Parathyroid adenoma (tissue), 2 donors: ENCODE measurements at regions not wholly inside any gene's neighbourhood (a gene's known extent, or its start where the extent isn't known, plus 50 kb on each side); places are given as distances from the start of the nearest gene placed in this dataset.

Experiments used
- H2AFZ ChIP-seq: fragments of 300-600 bp; sonication (generic); one replicate; pipeline ENCODE4 v1.7.0; 2017; ENCODE audit warnings: antibody characterized with exemption, mild to moderate bottlenecking
- H3K27ac ChIP-seq: fragments of 300-600 bp; sonication (generic); one replicate; pipeline ENCODE4 v1.7.0; 2017
- H3K27me3 ChIP-seq: fragments of 300-600 bp; sonication (generic); one replicate; pipeline ENCODE4 v1.7.0; 2017; ENCODE audit warnings: low read length; ENCODE audit not compliant: control insufficient read depth, insufficient read depth
- H3K36me3 ChIP-seq: fragments of 300-600 bp; sonication (generic); one replicate; pipeline ENCODE4 v1.7.0; 2017; ENCODE audit warnings: low read length; ENCODE audit not compliant: control insufficient read depth, insufficient read depth
- H3K4me1 ChIP-seq: fragments of 300-600 bp; sonication (generic); one replicate; pipeline ENCODE4 v1.7.0; 2017; ENCODE audit warnings: control low read depth
- H3K4me2 ChIP-seq: fragments of 300-600 bp; sonication (generic); one replicate; pipeline ENCODE4 v1.7.0; 2017; ENCODE audit warnings: low read length
- H3K4me3 ChIP-seq: fragments of 300-600 bp; sonication (generic); one replicate; pipeline ENCODE4 v1.7.0; 2017; ENCODE audit warnings: low read depth, low read length
- H3K79me2 ChIP-seq: fragments of 300-600 bp; sonication (generic); one replicate; pipeline ENCODE4 v1.7.0; 2017; ENCODE audit warnings: control low read depth
- H3K9ac ChIP-seq: fragments of 300-600 bp; sonication (generic); one replicate; pipeline ENCODE4 v1.7.0; 2017; ENCODE audit warnings: mild to moderate bottlenecking
- H3K9me3 ChIP-seq: fragments of 300-600 bp; sonication (generic); one replicate; pipeline ENCODE4 v1.7.0; 2017; ENCODE audit warnings: low read length; ENCODE audit not compliant: control insufficient read depth
- TF ChIP-seq, protein P1 (sequence below): fragments of 300-600 bp; sonication (generic); IDR thresholded peaks from one replicate; pipeline ENCODE4 v1.7.0; 2017; ENCODE audit warnings: antibody characterized with exemption, mild to moderate bottlenecking
- donor health status: primary hyperparathyroidism.

DNA sequence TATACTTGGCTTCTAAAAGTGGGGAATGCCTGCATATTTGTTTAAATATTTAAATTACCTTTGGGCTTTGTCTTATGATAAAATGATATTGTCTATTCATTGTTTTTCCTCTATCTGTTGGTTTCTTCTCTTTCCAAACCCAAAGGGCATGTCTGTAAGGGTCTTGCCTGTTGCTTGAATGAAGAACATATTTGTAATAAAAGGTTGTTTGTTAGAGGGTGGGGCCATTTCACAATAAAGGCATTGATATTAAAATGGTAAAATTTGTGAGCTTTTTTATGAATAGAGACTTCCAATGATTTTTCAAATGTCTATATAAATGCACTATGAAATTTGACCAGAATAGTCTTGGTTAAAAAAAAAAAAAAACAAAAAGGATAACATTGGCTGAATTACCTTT is 105.2 kb downstream of the DKK1 start:
- Histone ChIP-seq H2AFZ (no peak overlapping the region), H3K9ac (no peak overlapping the region), H3K79me2 (no peaks in the 10 kb centered on the region), H3K9me3 (no peaks in the 10 kb centered on the region), H3K27me3 (no peaks in the 10 kb centered on the region), H3K4me1 (no peaks in the 10 kb centered on the region), H3K27ac (no peak overlapping the region), H3K4me3 (no peak overlapping the region), H3K36me3 (no peaks in the 10 kb centered on the region), H3K4me2 (no peak overlapping the region)
- TF ChIP-seq, protein P1, sequence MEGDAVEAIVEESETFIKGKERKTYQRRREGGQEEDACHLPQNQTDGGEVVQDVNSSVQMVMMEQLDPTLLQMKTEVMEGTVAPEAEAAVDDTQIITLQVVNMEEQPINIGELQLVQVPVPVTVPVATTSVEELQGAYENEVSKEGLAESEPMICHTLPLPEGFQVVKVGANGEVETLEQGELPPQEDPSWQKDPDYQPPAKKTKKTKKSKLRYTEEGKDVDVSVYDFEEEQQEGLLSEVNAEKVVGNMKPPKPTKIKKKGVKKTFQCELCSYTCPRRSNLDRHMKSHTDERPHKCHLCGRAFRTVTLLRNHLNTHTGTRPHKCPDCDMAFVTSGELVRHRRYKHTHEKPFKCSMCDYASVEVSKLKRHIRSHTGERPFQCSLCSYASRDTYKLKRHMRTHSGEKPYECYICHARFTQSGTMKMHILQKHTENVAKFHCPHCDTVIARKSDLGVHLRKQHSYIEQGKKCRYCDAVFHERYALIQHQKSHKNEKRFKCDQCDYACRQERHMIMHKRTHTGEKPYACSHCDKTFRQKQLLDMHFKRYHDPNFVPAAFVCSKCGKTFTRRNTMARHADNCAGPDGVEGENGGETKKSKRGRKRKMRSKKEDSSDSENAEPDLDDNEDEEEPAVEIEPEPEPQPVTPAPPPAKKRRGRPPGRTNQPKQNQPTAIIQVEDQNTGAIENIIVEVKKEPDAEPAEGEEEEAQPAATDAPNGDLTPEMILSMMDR = no peak

DNA sequence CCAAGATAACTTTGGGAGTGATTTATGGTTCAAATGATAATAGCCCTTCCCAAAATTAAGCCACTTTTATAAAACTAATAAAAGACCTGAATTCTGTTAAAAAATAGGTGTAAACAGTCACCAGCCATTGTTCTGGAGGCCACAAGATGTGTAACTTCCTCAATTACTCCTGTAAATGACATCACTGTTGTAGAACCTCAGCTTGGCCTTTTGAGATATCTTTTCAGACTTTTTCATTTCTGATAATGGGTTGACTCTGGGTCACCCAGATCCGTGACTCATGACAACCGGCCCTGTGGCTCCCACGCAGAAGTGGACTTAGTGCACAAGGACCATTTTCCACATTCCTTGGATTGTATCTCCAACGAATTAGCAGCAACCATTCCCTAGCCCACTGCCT is 106.6 kb downstream of the DKK1 start:
- TF ChIP-seq, protein P1 = no peak
- Histone ChIP-seq H3K27me3 (no peaks in the 10 kb centered on the region), H2AFZ (no peak overlapping the region), H3K4me3 (no peak overlapping the region), H3K27ac (no peak overlapping the region), H3K4me2 (no peak overlapping the region), H3K9ac (no peak overlapping the region), H3K4me1 (no peaks in the 10 kb centered on the region), H3K79me2 (no peaks in the 10 kb centered on the region), H3K9me3 (no peaks in the 10 kb centered on the region), H3K36me3 (no peaks in the 10 kb centered on the region)

DNA sequence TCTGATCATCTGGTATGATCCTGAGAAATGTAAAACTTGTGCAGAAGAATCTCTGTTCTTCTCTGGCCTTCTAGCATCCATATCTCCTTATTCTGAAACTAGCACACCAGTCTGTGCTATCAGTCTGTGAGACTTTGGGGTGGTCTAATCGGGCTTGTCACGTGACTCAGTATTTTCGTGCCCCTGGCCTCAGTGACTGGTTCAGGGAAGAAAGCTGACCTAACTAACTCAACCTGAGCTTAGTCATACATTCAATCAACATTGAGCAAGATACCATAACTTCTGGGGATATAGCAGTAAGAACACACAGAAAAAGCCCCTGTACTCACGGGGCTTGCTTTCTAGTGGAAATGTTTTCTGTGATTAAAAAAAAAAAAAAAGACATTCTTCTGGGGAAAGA is 109.3 kb downstream of the DKK1 start:
- Histone ChIP-seq H3K4me2 (no peak overlapping the region), H3K4me3 (no peak overlapping the region)

DNA sequence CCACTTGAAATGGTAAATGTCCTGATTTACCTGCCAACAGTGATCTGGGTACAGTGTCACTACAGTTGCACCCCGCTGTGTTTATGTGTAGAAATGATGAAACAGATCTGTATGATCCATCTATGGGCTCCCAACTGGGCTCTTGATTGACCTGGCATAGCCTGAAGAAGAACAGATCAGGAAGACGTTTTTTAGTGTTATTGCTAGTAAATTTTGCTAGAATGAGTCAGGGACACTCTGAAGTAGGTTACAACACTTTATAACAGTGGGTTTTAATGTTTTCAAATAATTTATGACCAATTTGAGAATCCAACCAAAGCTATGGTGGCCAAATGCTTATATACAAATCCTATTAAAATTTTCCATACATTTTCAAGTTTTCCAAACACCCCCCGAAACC is 110.3 kb downstream of the DKK1 start:
- no peaks in the 10 kb centered on the region for H3K79me2 ChIP-seq
- H2AFZ ChIP-seq = no peak overlapping the region
- TF ChIP-seq, protein P1 = no peak
- no peak overlapping the region for H3K4me3 ChIP-seq
- H3K36me3 ChIP-seq = no peaks in the 10 kb centered on the region
- no peaks in the 10 kb centered on the region for H3K4me1 ChIP-seq
- no peak overlapping the region for H3K27ac ChIP-seq
- H3K4me2 ChIP-seq = no peak overlapping the region
- H3K27me3 ChIP-seq = no peaks in the 10 kb centered on the region
- no peaks in the 10 kb centered on the region for H3K9me3 ChIP-seq
- no peak overlapping the region for H3K9ac ChIP-seq

More for the DNA sequence above, 109.3 kb downstream of the DKK1 start:
- H3K4me1 ChIP-seq = no peaks in the 10 kb centered on the region
- no peak overlapping the region for H2AFZ ChIP-seq
- TF ChIP-seq, protein P1 = no peak
- H3K27ac ChIP-seq = no peak overlapping the region
- no peaks in the 10 kb centered on the region for H3K36me3 ChIP-seq
- H3K79me2 ChIP-seq = no peaks in the 10 kb centered on the region
- H3K9me3 ChIP-seq = no peaks in the 10 kb centered on the region
- H3K27me3 ChIP-seq = no peaks in the 10 kb centered on the region
- H3K9ac ChIP-seq = no peak overlapping the region

DNA sequence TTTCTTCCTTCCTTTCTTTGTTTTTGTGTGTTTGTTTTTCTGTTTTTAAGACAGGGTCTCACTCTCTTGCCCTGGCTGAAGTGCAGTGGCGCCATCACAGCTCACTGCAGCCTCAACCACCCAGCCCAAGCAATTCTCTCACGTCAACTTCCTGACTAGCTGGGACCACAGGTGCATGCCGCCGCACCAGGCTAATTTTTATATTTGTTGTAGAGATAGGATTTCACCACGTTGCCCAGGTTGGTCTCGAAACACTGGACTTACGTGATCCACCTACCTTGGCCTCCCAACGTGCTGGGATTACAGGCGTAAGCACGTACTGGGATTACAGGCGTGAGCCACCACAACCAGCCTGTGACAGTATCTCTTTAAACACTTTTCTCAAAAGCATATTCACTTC is 120.7 kb downstream of the DKK1 start:
- H3K27ac ChIP-seq = no peak overlapping the region
- H3K9ac ChIP-seq = no peak overlapping the region
- no peak overlapping the region for H2AFZ ChIP-seq
- no peak overlapping the region for H3K4me2 ChIP-seq
- H3K4me3 ChIP-seq = no peak overlapping the region
- H3K4me1 ChIP-seq = no peaks in the 10 kb centered on the region
- H3K79me2 ChIP-seq = no peaks in the 10 kb centered on the region
- TF ChIP-seq, protein P1 = no peak
- no peaks in the 10 kb centered on the region for H3K9me3 ChIP-seq
- H3K27me3 ChIP-seq = no peaks in the 10 kb centered on the region
- no peaks in the 10 kb centered on the region for H3K36me3 ChIP-seq
